Caco-2 (cell line): ENCODE measurements at regions not wholly inside any gene's neighbourhood (a gene's known extent, or its start where the extent isn't known, plus 50 kb on each side); places are given as distances from the start of the nearest gene placed in this dataset.

Experiments
- BruUV-seq: library from RNA; stranded (reverse); fragments of 400-500 nt; replicated peaks from 2 replicates; lab custom pipeline; 2021; lab: Mats Ljungman, UMichigan
- CTCF ChIA-PET: fragments of 300-600 bp; sonication (Branson Sonifier 250); formaldehyde crosslinking; loops from one replicate; lab custom pipeline; 2022; ENCODE audit warnings: antibody characterized with exemption; lab: Charles Lee
- POLR2A ChIA-PET: fragments of 300-600 bp; sonication (Branson Sonifier 250); formaldehyde crosslinking; loops from one replicate; lab custom pipeline; 2022; ENCODE audit warnings: antibody characterized with exemption; lab: Charles Lee
- DNase-seq, 2 experiments: peaks; one replicate each; pipeline versions ENCODE4 v3.0.0 to v3.0.0-alpha.2; 2020 to 2022
- H3K27me3 ChIP-seq: replicated peaks from 2 replicates; pipeline ENCODE4 v1.6.0; 2011; ENCODE audit warnings: low read length; ENCODE audit not compliant: control insufficient read depth, insufficient read depth
- H3K36me3 ChIP-seq: 2 replicates; pipeline ENCODE4 v1.5.1; 2011; ENCODE audit warnings: low read length; ENCODE audit not compliant: control insufficient read depth, insufficient read depth
- H3K4me1 ChIP-seq: fragments of 250-450 bp; sonication (Bioruptor Pico); 2 replicates; pipeline ENCODE4 v1.5.1; 2020; ENCODE audit warnings: mild to moderate bottlenecking
- H3K4me3 ChIP-seq: 2 replicates; pipeline ENCODE4 v1.5.1; 2011; ENCODE audit warnings: low read depth, mild to moderate bottlenecking, control low read depth, low read length
- H3K9me3 ChIP-seq: fragments of 250-450 bp; sonication (Bioruptor Pico); 2 replicates; pipeline ENCODE4 v1.5.1; 2020; ENCODE audit warnings: mild to moderate bottlenecking, moderate library complexity
- H3K27ac Mint-ChIP-seq: one replicate; pipeline ENCODE4 v1.8.0; 2022; ENCODE audit warnings: mixed read lengths; ENCODE audit not compliant: unreplicated experiment
- H3K27me3 Mint-ChIP-seq: one replicate; pipeline ENCODE4 v1.8.0; 2022; ENCODE audit warnings: mixed read lengths; ENCODE audit not compliant: insufficient read depth, unreplicated experiment
- H3K36me3 Mint-ChIP-seq: one replicate; pipeline ENCODE4 v1.8.0; 2022; ENCODE audit warnings: mild to moderate bottlenecking, mixed read lengths; ENCODE audit not compliant: insufficient read depth, unreplicated experiment
- H3K4me1 Mint-ChIP-seq: one replicate; pipeline ENCODE4 v1.8.0; 2022; ENCODE audit warnings: low read depth, mixed read lengths; ENCODE audit not compliant: unreplicated experiment
- H3K4me3 Mint-ChIP-seq: one replicate; pipeline ENCODE4 v1.8.0; 2022; ENCODE audit warnings: mild to moderate bottlenecking, moderate library complexity, mixed read lengths; ENCODE audit not compliant: unreplicated experiment
- H3K9me3 Mint-ChIP-seq: one replicate; pipeline ENCODE4 v1.8.0; 2022; ENCODE audit warnings: mixed read lengths; ENCODE audit not compliant: unreplicated experiment
- intact Hi-C: fragments of 100-400 bp; cut with micrococcal nuclease; formaldehyde crosslinking; loops from one replicate; pipeline ENCODE4 v1.10.0; 2022; ENCODE audit not compliant: unreplicated experiment
- TF ChIP-seq, protein P1 (sequence below), 2 experiments: fragments of 200-600 bp in 1 of 2; IDR thresholded peaks; 1 replicate in 1 of 2; 2 replicates in 1 of 2; pipeline versions ENCODE4 v1.5.1 to v1.8.0; 2011 to 2022; ENCODE audit warnings: antibody characterized with exemption in 1 of 2, control low read depth in 1 of 2, inconsistent platforms in 1 of 2, low read depth in 1 of 2, low read length in 1 of 2, mild to moderate bottlenecking in 1 of 2, moderate library complexity in 1 of 2; ENCODE audit not compliant: insufficient read depth in 1 of 2, severe bottlenecking in 1 of 2, unreplicated experiment in 1 of 2

DNA sequence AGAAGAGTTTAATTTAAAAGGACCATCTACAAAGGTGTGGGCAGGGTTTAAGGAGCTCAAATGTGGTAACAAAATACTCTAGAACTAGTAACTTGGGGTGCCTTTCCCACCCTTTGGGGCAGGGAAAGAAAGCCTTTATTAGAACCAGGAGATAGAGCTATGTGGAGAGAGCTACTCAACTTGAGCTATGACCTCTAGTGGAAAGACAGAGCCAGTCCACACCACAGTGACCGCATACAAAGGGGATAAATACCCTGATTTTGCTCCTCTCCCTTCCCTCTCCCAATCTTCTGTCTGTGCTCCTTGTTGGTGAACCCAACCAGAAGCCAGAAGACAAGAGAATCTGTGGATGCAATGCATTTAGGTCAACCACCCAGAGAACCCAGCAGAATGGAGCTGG lies 54.4 kb upstream of the JAK1 start:
- Histone ChIP-seq H3K27me3 (no peaks in the 10 kb centered on the region), H3K4me1 (0 out of 2 replicates have a peak, but pooled peaks cover 1% of the 10 kb centered on the region), H3K9me3 (no peaks in the 10 kb centered on the region), H3K36me3 (no peaks in the 10 kb centered on the region), H3K4me3 (no peak overlapping the region)
- ChIA-PET POLR2A (no interaction called here), CTCF (interaction anchor here (0.6 to 1.2 kb wide), 9 partner anchors 9 to 164 kb away, joined by 3 to 12 read pairs (median 4); no protein-coding TSS in a partner anchor)
- intact Hi-C loops: loop anchor here (1.0 kb wide), 2 partner anchors 37 to 159 kb away; no protein-coding TSS in a partner anchor
- H3K27ac Mint-ChIP-seq: no peak overlapping the region
- no peaks in the 10 kb centered on the region for H3K27me3 Mint-ChIP-seq
- H3K36me3 Mint-ChIP-seq: no peaks in the 10 kb centered on the region
- H3K9me3 Mint-ChIP-seq: no peaks in the 10 kb centered on the region
- TF ChIP-seq, protein P1, sequence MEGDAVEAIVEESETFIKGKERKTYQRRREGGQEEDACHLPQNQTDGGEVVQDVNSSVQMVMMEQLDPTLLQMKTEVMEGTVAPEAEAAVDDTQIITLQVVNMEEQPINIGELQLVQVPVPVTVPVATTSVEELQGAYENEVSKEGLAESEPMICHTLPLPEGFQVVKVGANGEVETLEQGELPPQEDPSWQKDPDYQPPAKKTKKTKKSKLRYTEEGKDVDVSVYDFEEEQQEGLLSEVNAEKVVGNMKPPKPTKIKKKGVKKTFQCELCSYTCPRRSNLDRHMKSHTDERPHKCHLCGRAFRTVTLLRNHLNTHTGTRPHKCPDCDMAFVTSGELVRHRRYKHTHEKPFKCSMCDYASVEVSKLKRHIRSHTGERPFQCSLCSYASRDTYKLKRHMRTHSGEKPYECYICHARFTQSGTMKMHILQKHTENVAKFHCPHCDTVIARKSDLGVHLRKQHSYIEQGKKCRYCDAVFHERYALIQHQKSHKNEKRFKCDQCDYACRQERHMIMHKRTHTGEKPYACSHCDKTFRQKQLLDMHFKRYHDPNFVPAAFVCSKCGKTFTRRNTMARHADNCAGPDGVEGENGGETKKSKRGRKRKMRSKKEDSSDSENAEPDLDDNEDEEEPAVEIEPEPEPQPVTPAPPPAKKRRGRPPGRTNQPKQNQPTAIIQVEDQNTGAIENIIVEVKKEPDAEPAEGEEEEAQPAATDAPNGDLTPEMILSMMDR (IDR thresholded peaks at IDR 0.05; ENCODE audit: insufficient read depth in 1 of 2, low read depth in 1 of 2, low read length in 1 of 2, severe bottlenecking in 1 of 2, unreplicated experiment in 1 of 2): peak in 1 of 2 experiments; percentile 49
- H3K4me1 Mint-ChIP-seq: no peaks in the 10 kb centered on the region
- DNase-seq: peak in 1 of 2 experiments; percentile 13
- no TSS peak for BruUV-seq
- H3K4me3 Mint-ChIP-seq: no peak overlapping the region

DNA sequence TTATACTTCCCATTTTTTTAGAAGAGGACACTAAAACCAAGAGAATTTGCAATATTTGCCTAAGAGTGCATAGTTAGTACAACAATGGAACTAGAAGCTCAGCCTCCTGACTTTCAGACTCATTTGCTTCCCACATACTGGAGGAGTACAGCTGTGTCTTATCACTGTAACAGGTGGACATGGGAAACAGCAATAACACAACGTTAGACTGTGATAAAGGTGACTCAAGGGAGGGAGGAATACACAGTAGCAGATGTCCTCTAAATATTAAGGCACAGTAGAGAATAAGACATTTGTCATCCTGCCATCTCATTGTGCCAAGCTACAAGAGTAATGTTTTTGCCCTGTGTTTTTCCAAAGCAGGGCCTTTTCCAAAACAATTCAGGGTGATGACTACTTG lies 55.4 kb upstream of the JAK1 start:
- no TSS peak for BruUV-seq
- no peaks in the 10 kb centered on the region for H3K9me3 Mint-ChIP-seq
- no peaks in the 10 kb centered on the region for H3K9me3 ChIP-seq
- intact Hi-C loops: no loop called here
- H3K4me3 ChIP-seq: no peak overlapping the region
- no peak overlapping the region for H3K4me3 Mint-ChIP-seq
- H3K27me3 Mint-ChIP-seq: no peaks in the 10 kb centered on the region
- POLR2A ChIA-PET: no interaction called here
- CTCF ChIA-PET: no interaction called here
- H3K27ac Mint-ChIP-seq: no peak overlapping the region
- no peaks in the 10 kb centered on the region for H3K4me1 Mint-ChIP-seq
- 0 out of 2 replicates have a peak, but pooled peaks cover 3% of the 10 kb centered on the region for H3K4me1 ChIP-seq
- H3K27me3 ChIP-seq: no peaks in the 10 kb centered on the region
- TF ChIP-seq, protein P1 (IDR thresholded peaks at IDR 0.05; ENCODE audit: insufficient read depth in 1 of 2, low read depth in 1 of 2, low read length in 1 of 2, severe bottlenecking in 1 of 2, unreplicated experiment in 1 of 2): no peak
- no peak for DNase-seq
- H3K36me3 ChIP-seq: no peaks in the 10 kb centered on the region
- H3K36me3 Mint-ChIP-seq: no peaks in the 10 kb centered on the region

- BruUV-seq: no TSS peak
- no peaks in the 10 kb centered on the region for H3K9me3 ChIP-seq
- intact Hi-C loops: no loop called here
- H3K4me3 Mint-ChIP-seq: no peak overlapping the region
- TF ChIP-seq, protein P1 (IDR thresholded peaks at IDR 0.05; ENCODE audit: insufficient read depth in 1 of 2, low read depth in 1 of 2, low read length in 1 of 2, severe bottlenecking in 1 of 2, unreplicated experiment in 1 of 2): no peak
- no peak overlapping the region for H3K27ac Mint-ChIP-seq
- DNase-seq: no peak
- 0 out of 2 replicates have a peak, but pooled peaks cover 3% of the 10 kb centered on the region for H3K4me1 ChIP-seq
- no peaks in the 10 kb centered on the region for H3K27me3 Mint-ChIP-seq
- H3K36me3 Mint-ChIP-seq: no peaks in the 10 kb centered on the region
- ChIA-PET CTCF (no interaction called here), POLR2A (no interaction called here)
- H3K9me3 Mint-ChIP-seq: no peaks in the 10 kb centered on the region
- no peaks in the 10 kb centered on the region for H3K4me1 Mint-ChIP-seq
- H3K4me3 ChIP-seq: no peak overlapping the region
- no peaks in the 10 kb centered on the region for H3K27me3 ChIP-seq
- no peaks in the 10 kb centered on the region for H3K36me3 ChIP-seq
Measured at GRCh38 chr1:65022216-65022615, 55.9 kb upstream of the JAK1 start.
